ENCODE measurements at regions not wholly inside any gene's neighbourhood (a gene's known extent, or its start where the extent isn't known, plus 50 kb on each side); places are given as distances from the start of the nearest gene placed in this dataset.
"Not testable (repeated sequence)": the region's sequence is repeated elsewhere in the genome, so short reads cannot be mapped to it uniquely, and the experiment has no call there.

DNA sequence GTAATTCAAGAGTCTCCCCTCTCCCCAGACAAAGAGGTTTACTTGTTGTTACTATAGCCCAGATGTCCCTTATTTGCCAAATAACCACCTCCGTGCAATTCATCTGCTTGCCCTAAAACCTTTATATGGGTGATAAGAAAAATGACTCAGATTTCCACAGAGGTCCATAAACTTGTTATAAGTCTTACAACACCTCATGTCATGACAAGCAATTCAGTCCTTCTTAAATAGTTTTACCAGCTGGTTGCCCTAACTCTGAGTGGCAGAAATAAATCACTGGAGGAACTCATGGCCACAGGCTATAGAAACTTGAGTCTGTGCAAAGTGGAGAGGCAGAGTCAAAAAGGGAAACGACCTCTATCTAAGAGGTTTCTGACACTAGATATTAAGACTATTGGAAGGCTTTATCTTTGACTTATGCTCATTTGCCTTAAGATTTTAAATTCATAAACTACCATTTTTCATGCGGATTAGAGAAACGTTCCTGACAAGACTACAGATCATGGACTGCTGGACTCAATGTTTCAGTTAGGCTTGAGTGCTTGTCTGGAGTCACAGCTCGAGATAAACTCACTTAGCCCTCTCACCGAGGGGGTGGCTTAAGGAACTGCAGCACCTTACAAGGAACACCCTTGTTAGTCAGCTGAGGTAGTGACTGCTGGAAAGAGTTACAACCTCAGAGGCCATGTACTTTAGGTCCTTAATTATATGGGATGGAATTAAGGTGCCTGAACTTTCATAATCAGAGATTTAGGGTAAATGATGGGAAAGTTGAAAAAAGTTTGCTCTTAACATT lies 662.5 kb upstream of the USP24 start:
- ChIA-PET CTCF (interaction anchor here (1.0 to 1.4 kb wide), 5 partner anchors 11 to 706 kb away, joined by 3 read pairs; no protein-coding TSS in a partner anchor), POLR2A (no interaction called here)
- TF ChIP-seq, protein P1, sequence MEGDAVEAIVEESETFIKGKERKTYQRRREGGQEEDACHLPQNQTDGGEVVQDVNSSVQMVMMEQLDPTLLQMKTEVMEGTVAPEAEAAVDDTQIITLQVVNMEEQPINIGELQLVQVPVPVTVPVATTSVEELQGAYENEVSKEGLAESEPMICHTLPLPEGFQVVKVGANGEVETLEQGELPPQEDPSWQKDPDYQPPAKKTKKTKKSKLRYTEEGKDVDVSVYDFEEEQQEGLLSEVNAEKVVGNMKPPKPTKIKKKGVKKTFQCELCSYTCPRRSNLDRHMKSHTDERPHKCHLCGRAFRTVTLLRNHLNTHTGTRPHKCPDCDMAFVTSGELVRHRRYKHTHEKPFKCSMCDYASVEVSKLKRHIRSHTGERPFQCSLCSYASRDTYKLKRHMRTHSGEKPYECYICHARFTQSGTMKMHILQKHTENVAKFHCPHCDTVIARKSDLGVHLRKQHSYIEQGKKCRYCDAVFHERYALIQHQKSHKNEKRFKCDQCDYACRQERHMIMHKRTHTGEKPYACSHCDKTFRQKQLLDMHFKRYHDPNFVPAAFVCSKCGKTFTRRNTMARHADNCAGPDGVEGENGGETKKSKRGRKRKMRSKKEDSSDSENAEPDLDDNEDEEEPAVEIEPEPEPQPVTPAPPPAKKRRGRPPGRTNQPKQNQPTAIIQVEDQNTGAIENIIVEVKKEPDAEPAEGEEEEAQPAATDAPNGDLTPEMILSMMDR (IDR thresholded peaks at IDR 0.05; ENCODE audit: control extremely low read depth, extremely low read depth, low read depth, missing control alignments): no peak
- no peak for DNase-seq (ENCODE audit: extremely low spot score)

DNA sequence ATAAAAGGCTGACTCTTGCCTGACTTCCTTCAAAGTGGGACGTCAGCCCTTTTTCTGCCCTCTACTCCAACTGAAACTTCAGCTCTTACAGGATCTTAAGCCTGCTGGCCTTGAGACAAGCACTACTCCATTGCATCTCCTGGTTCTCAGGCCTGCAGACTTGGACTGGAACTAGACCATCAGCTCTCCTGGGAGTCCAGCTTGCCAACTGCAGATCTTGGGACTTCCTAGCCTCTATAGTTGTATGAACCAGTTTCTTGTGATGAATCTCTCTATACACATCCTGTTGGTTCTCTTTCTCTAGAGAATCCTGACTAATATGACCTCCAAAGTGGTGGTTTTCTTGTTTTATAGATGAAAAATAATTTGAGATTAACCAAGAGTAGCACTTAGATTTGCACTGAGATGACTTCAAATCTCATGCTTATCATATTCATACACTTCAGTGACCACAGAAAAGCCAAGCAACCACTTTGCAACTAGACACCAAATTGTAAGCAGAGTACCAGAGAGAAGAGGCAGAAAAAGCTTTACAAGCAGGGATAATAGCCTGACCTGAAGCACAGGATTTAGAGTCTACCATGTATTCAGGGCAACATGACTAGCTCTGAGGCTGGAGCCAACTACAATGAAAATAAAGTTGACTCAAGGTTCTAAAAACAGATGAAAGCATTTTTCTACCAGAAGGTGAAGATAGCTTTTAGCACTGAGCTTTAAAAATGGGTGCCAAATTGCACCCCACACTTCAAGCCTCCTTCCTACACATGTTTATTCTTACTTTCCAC lies 661.3 kb upstream of the USP24 start:
- POLR2A ChIA-PET: no interaction called here
- CTCF ChIA-PET: interaction anchor here (1.0 to 1.4 kb wide), 3 partner anchors 13 to 42 kb away, joined by 3 read pairs; no protein-coding TSS in a partner anchor
- TF ChIP-seq, protein P1 (IDR thresholded peaks at IDR 0.05; ENCODE audit: control extremely low read depth, extremely low read depth, low read depth, missing control alignments): no peak
- DNase-seq (ENCODE audit: extremely low spot score): no peak

DNA sequence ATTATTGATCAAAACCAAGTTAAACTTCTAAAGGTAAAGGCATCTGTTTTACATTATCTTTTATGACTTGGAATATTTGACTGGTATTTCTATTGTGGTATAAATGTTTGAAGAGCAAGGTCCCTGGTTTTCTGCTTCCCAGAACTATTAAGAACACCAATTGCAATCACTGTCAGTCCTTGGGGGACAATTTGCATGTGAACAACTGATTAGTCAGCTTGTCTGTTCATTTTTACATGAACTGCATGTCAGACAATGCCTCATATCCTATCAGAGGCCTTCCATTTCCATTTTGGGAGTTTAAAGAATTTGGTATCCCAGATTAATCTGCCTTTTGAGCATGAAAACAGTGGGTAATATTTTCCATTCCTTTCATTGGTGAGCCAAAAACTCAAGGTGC lies 654.9 kb upstream of the USP24 start:
- ChIA-PET CTCF (interaction anchor here (1.3 to 1.6 kb wide), 2 partner anchors 10 to 43 kb away, joined by 3 to 4 read pairs; no protein-coding TSS in a partner anchor), POLR2A (no interaction called here)
- DNase-seq (ENCODE audit: extremely low spot score): no peak

DNA sequence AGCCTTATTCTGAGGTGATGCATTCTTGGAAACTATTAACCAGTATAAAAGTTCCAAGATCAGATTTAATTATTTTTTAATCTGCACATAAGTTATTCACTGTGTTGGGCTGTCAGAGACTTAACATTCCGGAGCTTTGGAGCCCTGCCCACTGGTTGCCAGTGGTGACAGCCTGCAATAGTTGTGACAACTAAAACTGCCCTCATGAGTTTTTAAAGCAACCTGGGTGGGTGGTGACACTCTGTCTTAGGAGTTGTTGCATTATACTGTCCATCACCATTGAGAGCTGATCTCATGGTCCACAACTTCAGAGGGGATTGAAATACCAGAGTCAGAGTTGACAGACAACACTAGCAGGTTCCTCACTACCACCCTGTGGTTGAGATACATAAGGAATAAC lies 653.9 kb upstream of the USP24 start:
- CTCF ChIA-PET: interaction anchor here (1.3 kb wide), 1 partner anchor 44 kb away, joined by 3 read pairs; no protein-coding TSS in a partner anchor
- POLR2A ChIA-PET: no interaction called here
- no peak for DNase-seq (ENCODE audit: extremely low spot score)
- TF ChIP-seq, protein P1 (IDR thresholded peaks at IDR 0.05; ENCODE audit: control extremely low read depth, extremely low read depth, low read depth, missing control alignments): no peak

More for the DNA sequence above, 654.9 kb upstream of the USP24 start:
- TF ChIP-seq, protein P1 (IDR thresholded peaks at IDR 0.05; ENCODE audit: control extremely low read depth, extremely low read depth, low read depth, missing control alignments): no peak

DNA sequence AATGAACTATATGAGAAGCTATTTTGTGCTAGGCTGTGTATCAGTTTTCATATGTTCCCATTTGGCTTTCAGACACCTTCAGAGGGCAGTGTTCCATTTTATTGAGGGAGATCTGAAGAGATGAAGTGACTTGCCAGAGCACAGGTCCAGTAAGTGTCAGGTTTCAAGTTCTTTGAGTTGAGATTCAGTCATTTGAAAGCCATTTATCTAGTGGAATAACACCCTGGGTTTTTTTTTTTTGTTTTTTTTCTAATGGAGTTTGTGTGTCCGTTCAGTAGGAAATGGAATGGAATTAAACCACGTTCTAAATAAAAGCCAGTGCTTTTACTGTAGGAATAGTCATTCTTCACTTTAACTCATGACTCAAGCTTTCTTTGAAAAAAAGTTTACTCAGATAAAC lies 652.9 kb upstream of the USP24 start:
- ChIA-PET POLR2A (no interaction called here), CTCF (no interaction called here)
- DNase-seq (ENCODE audit: extremely low spot score): no peak
- TF ChIP-seq, protein P1 (IDR thresholded peaks at IDR 0.05; ENCODE audit: control extremely low read depth, extremely low read depth, low read depth, missing control alignments): no peak

DNA sequence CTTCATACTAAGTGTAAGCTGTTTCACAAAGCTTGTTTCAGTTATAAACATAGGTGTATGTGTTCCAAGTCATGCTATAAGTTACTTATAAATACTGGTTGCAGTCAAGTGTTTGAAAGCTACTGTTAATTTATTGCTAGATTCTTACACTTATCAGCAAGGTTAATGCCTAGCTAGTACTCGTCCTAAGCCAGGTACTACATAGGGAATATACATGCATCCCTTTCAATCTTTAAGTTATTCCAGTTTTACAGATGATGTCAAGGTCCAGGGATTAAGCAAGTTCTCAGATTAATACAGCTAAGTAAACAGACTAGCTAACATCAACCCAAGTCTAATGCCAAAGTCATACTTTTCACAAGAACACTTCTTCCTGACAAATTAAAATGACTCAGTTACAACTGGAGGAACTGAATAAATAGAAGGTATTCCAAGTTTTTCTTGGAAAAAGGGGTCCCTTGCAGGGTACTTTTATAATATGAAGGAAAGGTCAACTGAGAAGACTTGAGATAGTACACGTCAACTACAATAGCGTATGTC lies 652.2 kb upstream of the USP24 start:
- POLR2A ChIA-PET: no interaction called here
- TF ChIP-seq, protein P1 (IDR thresholded peaks at IDR 0.05; ENCODE audit: control extremely low read depth, extremely low read depth, low read depth, missing control alignments): no peak
- no peak for DNase-seq (ENCODE audit: extremely low spot score)
- CTCF ChIA-PET: interaction anchor here (1.0 to 1.1 kb wide), 4 partner anchors 10 to 718 kb away, joined by 3 to 5 read pairs (median 4); no protein-coding TSS in a partner anchor

DNA sequence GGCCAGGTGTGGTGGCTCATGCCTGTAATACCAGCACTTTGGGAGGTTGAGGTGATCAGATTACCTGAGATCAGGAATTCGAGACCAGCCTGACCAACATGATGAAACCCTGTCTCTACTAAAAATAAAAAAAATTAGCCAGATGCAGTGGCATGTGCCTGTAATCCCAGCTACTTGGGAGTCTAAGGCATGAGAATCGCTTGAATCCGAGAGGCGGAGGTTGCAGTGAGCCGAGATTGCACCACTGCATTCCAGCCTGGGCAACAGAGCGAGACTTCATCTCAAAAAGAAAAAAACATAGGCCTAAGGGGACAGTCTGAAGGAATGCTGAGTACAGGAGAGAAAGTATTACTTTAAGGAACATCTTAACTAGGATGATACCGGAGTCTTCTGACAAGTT lies 650.6 kb upstream of the USP24 start:
- CTCF ChIA-PET: interaction anchor here (1.5 kb wide), 1 partner anchor 14 kb away, joined by 4 read pairs; no protein-coding TSS in a partner anchor
- POLR2A ChIA-PET; DNase-seq (ENCODE audit: extremely low spot score): not testable (repeated sequence)

All from GM10248 (cell line).